ENCODE measurements at regions not wholly inside any gene's neighbourhood (a gene's known extent, or its start where the extent isn't known, plus 50 kb on each side); places are given as distances from the start of the nearest gene placed in this dataset.

GRCh38 chr6:67031451-67031850, 1324.4 kb upstream of the EYS start (continued):
- TF ChIP-seq FOXM1 (IDR thresholded peaks at IDR 0.05; ENCODE audit: low read depth, low read length) (no peak), HDAC6 (IDR thresholded peaks at IDR 0.05; ENCODE audit: unreplicated experiment) (no peak), ZNF592 (IDR thresholded peaks at IDR 0.05) (no peak)

- ChIA-PET POLR2A (no interaction called here), RAD21 (ENCODE audit: unreplicated experiment) (no interaction called here), CTCF (no interaction called here), SMC1A (ENCODE audit: uncharacterized antibody, unreplicated experiment) (interaction anchor here (0.6 to 1.5 kb wide), 2 partner anchors 9 to 631 kb away, joined by 3 read pairs; no protein-coding TSS in a partner anchor)
- H3K9me3 ChIP-seq (replicated peaks; ENCODE audit: control insufficient read depth, insufficient read depth, low read length), result no peaks in the 10 kb centered on the region
- no peak overlapping the region for H3K9ac ChIP-seq (ENCODE audit: control insufficient read depth, insufficient read depth, low read length)
- no peak for TF ChIP-seq BHLHE40 (IDR thresholded peaks at IDR 0.05; ENCODE audit: borderline replicate concordance in 1 of 2, low read depth in 2 of 2, low read length in 1 of 2)
- no peak for TF ChIP-seq LARP7 (IDR thresholded peaks at IDR 0.05)
- TF ChIP-seq ZNF274 (IDR thresholded peaks at IDR 0.05; ENCODE audit: insufficient read depth, insufficient read length), result no peak
- TF ChIP-seq SMAD1 (IDR thresholded peaks at IDR 0.05; ENCODE audit: low read depth, partially characterized antibody), result no peak
- no peak for TF ChIP-seq GATAD2B (conservative IDR thresholded peaks at IDR 0.05; ENCODE audit: low read depth)
- no peak for TF ChIP-seq IRF5 (IDR thresholded peaks at IDR 0.05; ENCODE audit: borderline replicate concordance)
- no peak for TF ChIP-seq HDAC6 (IDR thresholded peaks at IDR 0.05; ENCODE audit: unreplicated experiment)
- TF ChIP-seq CEBPB (IDR thresholded peaks at IDR 0.05; ENCODE audit: borderline replicate concordance in 1 of 2, low read depth in 2 of 2, low read length in 2 of 2), result no peak
- TF ChIP-seq FOXM1 (IDR thresholded peaks at IDR 0.05; ENCODE audit: low read depth, low read length), result no peak
- no peak for TF ChIP-seq RB1 (IDR thresholded peaks at IDR 0.05; ENCODE audit: borderline replicate concordance)
- no peak for TF ChIP-seq ZNF24 (IDR thresholded peaks at IDR 0.05)
- no peak for TF ChIP-seq PML (IDR thresholded peaks at IDR 0.05; ENCODE audit: low read length)
- TF ChIP-seq IRF3 (IDR thresholded peaks at IDR 0.05), result no peak
- no peak for TF ChIP-seq TCF12 (IDR thresholded peaks at IDR 0.05; ENCODE audit: low read depth, low read length)
- no peak for TF ChIP-seq FOS (IDR thresholded peaks at IDR 0.05; ENCODE audit: borderline replicate concordance, extremely low read depth, insufficient read length)
- no peak for TF ChIP-seq SUPT20H (IDR thresholded peaks at IDR 0.05; ENCODE audit: borderline replicate concordance, control insufficient read depth, low read depth, low read length)
- no peaks in the 10 kb centered on the region for H3K79me2 ChIP-seq (ENCODE audit: control insufficient read depth, insufficient read depth, low read length)
- H3K27me3 ChIP-seq (replicated peaks in 1 of 2; ENCODE audit: control insufficient read depth in 2 of 2, insufficient read depth in 2 of 2, low read length in 1 of 2), result no peaks in the 10 kb centered on the region
- no peaks in the 10 kb centered on the region for H3K36me3 ChIP-seq (ENCODE audit: control insufficient read depth in 2 of 2, insufficient read depth in 2 of 2, low read length in 1 of 2)
- H3K4me3 ChIP-seq, result no peak overlapping the region
- no peak overlapping the region for H2AFZ ChIP-seq (ENCODE audit: control insufficient read depth, low read depth, low read length)
- no TSS peak for BruUV-seq (replicated peaks)
- no peaks in the 10 kb centered on the region for H3K4me1 ChIP-seq (ENCODE audit: control insufficient read depth, insufficient read depth, low read length)
- H3K27ac ChIP-seq (ENCODE audit: control insufficient read depth, insufficient read depth), result no peak overlapping the region
- intact Hi-C loops (cut with micrococcal nuclease; ENCODE audit: unreplicated experiment), result no loop called here
- in situ Hi-C loops (cut with MboI), result no loop called here
- H4K20me1 ChIP-seq (ENCODE audit: control insufficient read depth, insufficient read depth), result no peaks in the 10 kb centered on the region
- DNase-seq (ENCODE audit: low read depth, low spot score) (no peak), FAIRE-seq (no peak), ATAC-seq (no peak)
- no peak overlapping the region for H3K4me2 ChIP-seq (ENCODE audit: control insufficient read depth, insufficient read depth)
- 75% methylated on average over 19 of the region's 19 CpGs for WGBS (ENCODE audit: insufficient coverage, insufficient replicate concordance, low lambda C conversion rate, missing lambda C conversion rate)
These were observed 1323.8 kb upstream of the EYS start for GRCh38 chr6:67030861-67031260.
